K562 (cell line): ENCODE measurements at regions not wholly inside any gene's neighbourhood (a gene's known extent, or its start where the extent isn't known, plus 50 kb on each side); places are given as distances from the start of the nearest gene placed in this dataset.

ENCODE experiments used
- ELF2 ChIP-seq: fragments of 250-450 bp; sonication (Bioruptor Pico); IDR thresholded peaks from 2 replicates; pipeline ENCODE4 v1.5.0; 2021; ENCODE audit warnings: mild to moderate bottlenecking
- ESRRA ChIP-seq: fragments of 450-650 bp; IDR thresholded peaks from 2 replicates; pipeline ENCODE4 v1.6.1; 2014; ENCODE audit warnings: low read depth, mild to moderate bottlenecking, moderate library complexity, borderline replicate concordance
- NBN ChIP-seq: fragments of 450-650 bp; IDR thresholded peaks from 2 replicates; pipeline ENCODE4 v1.6.1; 2016; ENCODE audit warnings: low read depth, mild to moderate bottlenecking
- RAD21 ChIP-seq, 2 experiments: fragments of 250-450 bp in 1 of 2; fragments of 450-650 bp in 1 of 2; sonication (Bioruptor Pico) in 1 of 2; formaldehyde crosslinking in 1 of 2; IDR thresholded peaks in 1 of 2; conservative IDR thresholded peaks in 1 of 2; 2 replicates each; pipeline versions ENCODE4 v1.4.0 to v1.8.0; 2020 to 2022; ENCODE audit warnings: mild to moderate bottlenecking in 2 of 2, moderate library complexity in 1 of 2
- RBM14 ChIP-seq: fragments of 200-400 bp; formaldehyde crosslinking; IDR thresholded peaks from 2 replicates; pipeline ENCODE4 v1.6.1; 2018; ENCODE audit warnings: low read depth, mild to moderate bottlenecking, low read length, moderate library complexity, borderline replicate concordance; ENCODE audit not compliant: insufficient read depth
- SLC30A9 ChIP-seq: fragments of 250-450 bp; sonication (Bioruptor Pico); IDR thresholded peaks from 2 replicates; pipeline ENCODE4 v1.8.0; 2022; ENCODE audit warnings: mild to moderate bottlenecking, moderate library complexity
- SMAD2 ChIP-seq: fragments of 150-350 bp; IDR thresholded peaks from 2 replicates; pipeline ENCODE4 v1.6.1; 2014; ENCODE audit warnings: low read depth, mild to moderate bottlenecking, low read length
- SMARCE1 ChIP-seq: fragments of 450-650 bp; IDR thresholded peaks from 2 replicates; pipeline ENCODE4 v1.7.1; 2016; ENCODE audit warnings: mild to moderate bottlenecking
- SRSF9 ChIP-seq: fragments of 200-400 bp; formaldehyde crosslinking; IDR thresholded peaks from 2 replicates; pipeline ENCODE4 v1.6.1; 2017; ENCODE audit warnings: low read depth, low read length, borderline replicate concordance
- STAT5A ChIP-seq: IDR thresholded peaks from 2 replicates; pipeline ENCODE4 v1.6.1; 2012; ENCODE audit warnings: low read length, inconsistent platforms, borderline replicate concordance
- TCFL5 ChIP-seq: fragments of 250-450 bp; sonication (Bioruptor Pico); conservative IDR thresholded peaks from 2 replicates; pipeline ENCODE4 v1.6.1; 2021; ENCODE audit warnings: mild to moderate bottlenecking, moderate library complexity, matching md5 sums
- TEAD4 ChIP-seq, 2 experiments: sonication (generic) in 1 of 2; formaldehyde crosslinking in 1 of 2; IDR thresholded peaks; 2 replicates each; pipeline versions ENCODE4 v1.6.1 to v1.8.0; 2012 to 2022; ENCODE audit warnings: borderline replicate concordance in 1 of 2, inconsistent platforms in 1 of 2, low read length in 1 of 2, mild to moderate bottlenecking in 1 of 2, missing genetic modification reagents in 1 of 2
- TFAM ChIP-seq: fragments of 250-450 bp; sonication (Bioruptor Pico); conservative IDR thresholded peaks from 2 replicates; pipeline ENCODE4 v1.5.0; 2021; ENCODE audit warnings: mild to moderate bottlenecking, moderate library complexity
- ZNF184 ChIP-seq: sonication (generic); formaldehyde crosslinking; IDR thresholded peaks from 2 replicates; pipeline ENCODE4 v1.5.0; 2020; ENCODE audit warnings: missing genetic modification reagents
- ZNF668 ChIP-seq: fragments of 250-450 bp; sonication (Bioruptor Pico); IDR thresholded peaks from 2 replicates; pipeline ENCODE4 v1.8.0; 2022; ENCODE audit warnings: mild to moderate bottlenecking, inconsistent platforms
- TF ChIP-seq, protein P1 (sequence below), 2 experiments: fragments of 450-650 bp; IDR thresholded peaks; 2 replicates each; pipeline ENCODE4 v1.6.1; 2018; ENCODE audit warnings: mild to moderate bottlenecking in 2 of 2, low read depth in 1 of 2; ENCODE audit not compliant: partially characterized antibody in 2 of 2
- TF ChIP-seq, protein P2 (sequence below): fragments of 450-650 bp; formaldehyde crosslinking; IDR thresholded peaks from 2 replicates; pipeline ENCODE4 v1.4.0; 2022; ENCODE audit warnings: missing genetic modification characterization
- TF ChIP-seq, protein P3 (sequence below): fragments of 450-650 bp; formaldehyde crosslinking; conservative IDR thresholded peaks from 2 replicates; pipeline ENCODE4 v1.4.0; 2022; ENCODE audit warnings: mild to moderate bottlenecking, missing genetic modification characterization
- TF ChIP-seq, protein P4 (sequence below): fragments of 250-450 bp; sonication (Bioruptor Pico); IDR thresholded peaks from 2 replicates; pipeline ENCODE4 v1.8.0; 2022; ENCODE audit warnings: moderate library complexity, mild to moderate bottlenecking, inconsistent platforms

DNA sequence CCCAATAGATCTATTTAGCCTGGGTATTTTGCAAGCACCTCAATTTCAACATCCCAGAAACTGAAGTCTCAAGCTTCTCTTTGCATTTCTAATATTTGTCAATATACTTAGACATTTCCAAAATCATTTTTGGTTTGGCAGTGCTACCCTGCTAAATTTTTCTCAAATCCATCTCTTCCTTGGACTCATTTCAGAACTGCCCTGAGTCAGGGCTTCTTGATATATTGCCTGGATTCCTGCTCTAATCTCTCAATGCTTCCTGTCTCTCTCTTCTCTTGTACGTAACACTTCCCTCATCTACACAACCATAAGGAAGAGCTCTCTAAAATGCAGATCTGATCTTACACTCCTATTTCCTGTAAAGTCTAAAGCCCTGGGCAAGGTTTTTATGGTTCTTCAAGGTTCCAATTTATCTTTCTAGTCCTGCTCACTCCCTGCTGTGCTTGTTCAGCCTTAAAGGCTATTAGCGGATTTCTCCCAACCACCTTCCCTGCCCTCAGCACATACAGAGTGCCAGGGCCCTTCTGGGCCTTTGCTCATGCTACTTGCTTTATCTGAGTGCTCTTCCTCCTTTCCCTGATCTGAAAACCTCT, 53.0 kb upstream of the MME start (continued):
- TF ChIP-seq, protein P1, sequence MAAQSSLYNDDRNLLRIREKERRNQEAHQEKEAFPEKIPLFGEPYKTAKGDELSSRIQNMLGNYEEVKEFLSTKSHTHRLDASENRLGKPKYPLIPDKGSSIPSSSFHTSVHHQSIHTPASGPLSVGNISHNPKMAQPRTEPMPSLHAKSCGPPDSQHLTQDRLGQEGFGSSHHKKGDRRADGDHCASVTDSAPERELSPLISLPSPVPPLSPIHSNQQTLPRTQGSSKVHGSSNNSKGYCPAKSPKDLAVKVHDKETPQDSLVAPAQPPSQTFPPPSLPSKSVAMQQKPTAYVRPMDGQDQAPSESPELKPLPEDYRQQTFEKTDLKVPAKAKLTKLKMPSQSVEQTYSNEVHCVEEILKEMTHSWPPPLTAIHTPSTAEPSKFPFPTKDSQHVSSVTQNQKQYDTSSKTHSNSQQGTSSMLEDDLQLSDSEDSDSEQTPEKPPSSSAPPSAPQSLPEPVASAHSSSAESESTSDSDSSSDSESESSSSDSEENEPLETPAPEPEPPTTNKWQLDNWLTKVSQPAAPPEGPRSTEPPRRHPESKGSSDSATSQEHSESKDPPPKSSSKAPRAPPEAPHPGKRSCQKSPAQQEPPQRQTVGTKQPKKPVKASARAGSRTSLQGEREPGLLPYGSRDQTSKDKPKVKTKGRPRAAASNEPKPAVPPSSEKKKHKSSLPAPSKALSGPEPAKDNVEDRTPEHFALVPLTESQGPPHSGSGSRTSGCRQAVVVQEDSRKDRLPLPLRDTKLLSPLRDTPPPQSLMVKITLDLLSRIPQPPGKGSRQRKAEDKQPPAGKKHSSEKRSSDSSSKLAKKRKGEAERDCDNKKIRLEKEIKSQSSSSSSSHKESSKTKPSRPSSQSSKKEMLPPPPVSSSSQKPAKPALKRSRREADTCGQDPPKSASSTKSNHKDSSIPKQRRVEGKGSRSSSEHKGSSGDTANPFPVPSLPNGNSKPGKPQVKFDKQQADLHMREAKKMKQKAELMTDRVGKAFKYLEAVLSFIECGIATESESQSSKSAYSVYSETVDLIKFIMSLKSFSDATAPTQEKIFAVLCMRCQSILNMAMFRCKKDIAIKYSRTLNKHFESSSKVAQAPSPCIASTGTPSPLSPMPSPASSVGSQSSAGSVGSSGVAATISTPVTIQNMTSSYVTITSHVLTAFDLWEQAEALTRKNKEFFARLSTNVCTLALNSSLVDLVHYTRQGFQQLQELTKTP (IDR thresholded peaks at IDR 0.05; ENCODE audit: low read depth in 1 of 2, partially characterized antibody in 2 of 2) = no peak
- TF ChIP-seq ZNF184 (CRISPR knock-in tag) (no peak), NBN (0 out of 2 replicates have a peak, but pooled peaks have one; percentile 72), SLC30A9 (CRISPR knock-in tag) (no peak), ELF2 (no peak), TEAD4 (IDR thresholded peaks at IDR 0.05; ENCODE audit: low read length) (peak; percentile 78), TEAD4 (CRISPR knock-in tag; IDR thresholded peaks at IDR 0.05; ENCODE audit: borderline replicate concordance) (no peak), TFAM (no peak), SRSF9 (no peak), TCFL5 (CRISPR knock-in tag) (no peak), ESRRA (no peak), RBM14 (no peak), SMARCE1 (peak; percentile 81), ZNF668 (CRISPR knock-in tag) (no peak), SMAD2 (no peak), RAD21 (CRISPR knock-in tag; conservative IDR thresholded peaks at IDR 0.05 in 1 of 2, IDR thresholded peaks at IDR 0.05 in 1 of 2) (peak; percentile 16 to 35; a peak in 3 of 4 replicates), STAT5A (no peak; the same call in 1 of the 2 replicates)
- TF ChIP-seq, protein P2, sequence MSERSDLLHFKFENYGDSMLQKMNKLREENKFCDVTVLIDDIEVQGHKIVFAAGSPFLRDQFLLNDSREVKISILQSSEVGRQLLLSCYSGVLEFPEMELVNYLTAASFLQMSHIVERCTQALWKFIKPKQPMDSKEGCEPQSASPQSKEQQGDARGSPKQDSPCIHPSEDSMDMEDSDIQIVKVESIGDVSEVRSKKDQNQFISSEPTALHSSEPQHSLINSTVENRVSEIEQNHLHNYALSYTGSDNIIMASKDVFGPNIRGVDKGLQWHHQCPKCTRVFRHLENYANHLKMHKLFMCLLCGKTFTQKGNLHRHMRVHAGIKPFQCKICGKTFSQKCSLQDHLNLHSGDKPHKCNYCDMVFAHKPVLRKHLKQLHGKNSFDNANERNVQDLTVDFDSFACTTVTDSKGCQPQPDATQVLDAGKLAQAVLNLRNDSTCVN (CRISPR knock-in tag) = 0 out of 2 replicates have a peak, but pooled peaks have one; percentile 48
- TF ChIP-seq, protein P3, sequence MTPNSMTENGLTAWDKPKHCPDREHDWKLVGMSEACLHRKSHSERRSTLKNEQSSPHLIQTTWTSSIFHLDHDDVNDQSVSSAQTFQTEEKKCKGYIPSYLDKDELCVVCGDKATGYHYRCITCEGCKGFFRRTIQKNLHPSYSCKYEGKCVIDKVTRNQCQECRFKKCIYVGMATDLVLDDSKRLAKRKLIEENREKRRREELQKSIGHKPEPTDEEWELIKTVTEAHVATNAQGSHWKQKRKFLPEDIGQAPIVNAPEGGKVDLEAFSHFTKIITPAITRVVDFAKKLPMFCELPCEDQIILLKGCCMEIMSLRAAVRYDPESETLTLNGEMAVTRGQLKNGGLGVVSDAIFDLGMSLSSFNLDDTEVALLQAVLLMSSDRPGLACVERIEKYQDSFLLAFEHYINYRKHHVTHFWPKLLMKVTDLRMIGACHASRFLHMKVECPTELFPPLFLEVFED = 0 out of 2 replicates have a peak, but pooled peaks have one; percentile 51
- TF ChIP-seq, protein P4, sequence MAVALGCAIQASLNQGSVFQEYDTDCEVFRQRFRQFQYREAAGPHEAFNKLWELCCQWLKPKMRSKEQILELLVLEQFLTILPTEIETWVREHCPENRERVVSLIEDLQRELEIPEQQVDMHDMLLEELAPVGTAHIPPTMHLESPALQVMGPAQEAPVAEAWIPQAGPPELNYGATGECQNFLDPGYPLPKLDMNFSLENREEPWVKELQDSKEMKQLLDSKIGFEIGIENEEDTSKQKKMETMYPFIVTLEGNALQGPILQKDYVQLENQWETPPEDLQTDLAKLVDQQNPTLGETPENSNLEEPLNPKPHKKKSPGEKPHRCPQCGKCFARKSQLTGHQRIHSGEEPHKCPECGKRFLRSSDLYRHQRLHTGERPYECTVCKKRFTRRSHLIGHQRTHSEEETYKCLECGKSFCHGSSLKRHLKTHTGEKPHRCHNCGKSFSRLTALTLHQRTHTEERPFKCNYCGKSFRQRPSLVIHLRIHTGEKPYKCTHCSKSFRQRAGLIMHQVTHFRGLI (CRISPR knock-in tag) = 0 out of 2 replicates have a peak, but pooled peaks have one; percentile 27
